ENCODE measurements at regions not wholly inside any gene's neighbourhood (a gene's known extent, or its start where the extent isn't known, plus 50 kb on each side); places are given as distances from the start of the nearest gene placed in this dataset.

DNA sequence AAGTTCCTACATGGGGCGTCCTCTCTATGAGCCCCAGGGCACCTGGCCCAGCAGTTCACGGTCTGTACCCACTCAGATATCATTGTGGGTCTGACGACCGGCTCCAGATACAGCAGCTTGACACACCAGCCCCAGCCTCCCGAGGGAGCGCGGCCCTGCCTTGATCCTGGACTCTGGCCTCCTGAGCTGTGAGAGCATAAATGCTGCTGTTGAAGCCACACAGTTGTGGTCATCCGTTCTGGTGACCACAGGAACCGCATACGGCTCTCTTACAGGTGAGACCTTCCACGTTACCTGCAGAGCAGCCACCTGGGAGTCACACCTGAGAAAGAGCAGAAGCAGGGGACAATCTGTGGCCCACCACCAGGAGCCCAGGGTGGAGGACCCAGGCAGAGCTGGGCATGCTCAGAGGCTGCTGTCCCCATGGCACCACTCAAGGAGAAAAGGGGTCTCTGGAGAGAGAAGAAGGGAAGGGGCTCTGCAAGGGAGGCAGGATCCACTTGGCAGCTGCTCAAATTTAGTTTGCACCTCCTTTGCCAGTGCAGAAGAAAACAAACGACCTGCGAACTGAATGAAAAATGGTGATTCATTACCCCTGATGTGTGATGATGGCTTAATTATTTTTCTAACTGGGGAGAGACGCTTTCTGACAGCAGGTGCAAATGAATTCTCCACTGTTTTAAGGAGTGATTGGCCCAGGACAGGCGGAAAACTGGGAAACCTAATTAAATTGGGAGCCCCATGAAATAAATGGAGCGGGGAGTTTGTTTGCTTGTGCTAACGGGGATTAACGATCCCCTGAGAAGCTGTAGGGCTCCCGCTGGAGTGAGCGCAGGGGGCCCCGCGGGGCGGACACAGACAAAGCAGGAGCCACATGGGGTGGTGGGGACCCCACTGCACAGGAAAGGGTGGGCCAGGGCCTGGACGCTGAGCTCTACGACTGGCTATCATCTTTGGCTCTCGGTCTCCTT is 208.9 kb downstream of the RBFOX3 start:
- TF ChIP-seq, protein P1, sequence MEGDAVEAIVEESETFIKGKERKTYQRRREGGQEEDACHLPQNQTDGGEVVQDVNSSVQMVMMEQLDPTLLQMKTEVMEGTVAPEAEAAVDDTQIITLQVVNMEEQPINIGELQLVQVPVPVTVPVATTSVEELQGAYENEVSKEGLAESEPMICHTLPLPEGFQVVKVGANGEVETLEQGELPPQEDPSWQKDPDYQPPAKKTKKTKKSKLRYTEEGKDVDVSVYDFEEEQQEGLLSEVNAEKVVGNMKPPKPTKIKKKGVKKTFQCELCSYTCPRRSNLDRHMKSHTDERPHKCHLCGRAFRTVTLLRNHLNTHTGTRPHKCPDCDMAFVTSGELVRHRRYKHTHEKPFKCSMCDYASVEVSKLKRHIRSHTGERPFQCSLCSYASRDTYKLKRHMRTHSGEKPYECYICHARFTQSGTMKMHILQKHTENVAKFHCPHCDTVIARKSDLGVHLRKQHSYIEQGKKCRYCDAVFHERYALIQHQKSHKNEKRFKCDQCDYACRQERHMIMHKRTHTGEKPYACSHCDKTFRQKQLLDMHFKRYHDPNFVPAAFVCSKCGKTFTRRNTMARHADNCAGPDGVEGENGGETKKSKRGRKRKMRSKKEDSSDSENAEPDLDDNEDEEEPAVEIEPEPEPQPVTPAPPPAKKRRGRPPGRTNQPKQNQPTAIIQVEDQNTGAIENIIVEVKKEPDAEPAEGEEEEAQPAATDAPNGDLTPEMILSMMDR (conservative IDR thresholded peaks at IDR 0.05), result no peak
- no peak for TF ChIP-seq ZFX (IDR thresholded peaks at IDR 0.05)

All from C4-2B (cell line).